ENCODE measurements at regions not wholly inside any gene's neighbourhood (a gene's known extent, or its start where the extent isn't known, plus 50 kb on each side); places are given as distances from the start of the nearest gene placed in this dataset.

DNA sequence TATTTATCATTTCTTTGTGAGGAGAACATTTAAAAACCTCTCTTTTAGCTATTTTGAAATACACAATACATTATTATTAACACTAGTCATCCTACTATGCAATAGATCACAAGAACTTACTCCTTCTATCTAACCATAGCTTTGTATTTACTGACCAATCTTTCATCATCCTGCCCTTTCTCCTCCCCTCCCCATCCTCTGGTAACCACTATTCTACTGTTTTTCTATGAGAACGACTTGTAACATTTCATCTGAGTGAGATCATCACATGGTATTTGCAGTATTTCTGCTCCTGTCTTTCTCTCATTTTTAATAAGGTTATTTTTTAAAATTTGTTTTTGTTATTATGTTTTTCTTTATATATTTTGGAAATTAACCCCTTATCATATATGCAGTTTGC, 331.8 kb downstream of the TEX13C start:
- TF ChIP-seq POLR2A (IDR thresholded peaks at IDR 0.05) = no peak
- TF ChIP-seq CTCF (IDR thresholded peaks at IDR 0.05) = no peak
- TF ChIP-seq POLR2AphosphoS5 (IDR thresholded peaks at IDR 0.05; ENCODE audit: insufficient read depth in 1 of 2, low read depth in 1 of 2) = no peak
